A549 (cell line): ENCODE measurements at regions not wholly inside any gene's neighbourhood (a gene's known extent, or its start where the extent isn't known, plus 50 kb on each side); places are given as distances from the start of the nearest gene placed in this dataset.
A peak's percentile ranks its signal among the peaks of the same experiment; 100 is the strongest.

Experiments used
- ATAC-seq, 2 experiments: fragments of 200-7000 bp in 1 of 2; fragments of >200 bp in 1 of 2; cut with Nextera tagmentation in 1 of 2; cut with Tn5 transposase in 1 of 2; 3 replicates each; pipeline versions ENCODE4 v1.8.0 to v1.9.1; 2018 to 2020; ENCODE audit warnings: mild to moderate bottlenecking in 1 of 2, moderate library complexity in 1 of 2
- CTCF ChIA-PET: fragments of 300-600 bp; sonication (Branson Sonifier 250); formaldehyde crosslinking; extraction: SDS; loops from one replicate; lab custom pipeline; 2021; ENCODE audit warnings: antibody characterized with exemption, inconsistent platforms; lab: Yijun Ruan, JAX
- POLR2A ChIA-PET: fragments of 350-600 bp; formaldehyde crosslinking; extraction: SDS; loops from one replicate; lab custom pipeline; 2021; ENCODE audit warnings: antibody characterized with exemption, inconsistent platforms; lab: Yijun Ruan, JAX
- DNase-seq, 2 experiments: peaks; one replicate each; pipeline versions ENCODE4 v3.0.0 to v3.0.0-alpha.2; 2011 to 2016; ENCODE audit warnings: low read depth in 1 of 2, low spot score in 1 of 2
- FAIRE-seq: peaks from 2 replicates; lab custom pipeline; 2011; peaks lifted over from hg19 to GRCh38; lab: Jason Lieb, UNC
- H3K27ac ChIP-seq, 2 experiments: fragments of >200 bp; sonication (Bioruptor Twin); formaldehyde crosslinking; 3 replicates each; pipeline ENCODE4 v1.5.1; 2016 to 2017
- H3K4me1 ChIP-seq: fragments of >200 bp; sonication (Bioruptor Twin); formaldehyde crosslinking; 3 replicates; pipeline ENCODE4 v1.6.1; 2016
- H3K4me2 ChIP-seq: fragments of >200 bp; sonication (Bioruptor Twin); formaldehyde crosslinking; 3 replicates; pipeline ENCODE4 v1.6.1; 2016
- H3K4me3 ChIP-seq: fragments of >200 bp; sonication (Bioruptor Twin); formaldehyde crosslinking; 3 replicates; pipeline ENCODE4 v1.5.1; 2016
- H3K9me3 ChIP-seq: fragments of >200 bp; sonication (Bioruptor Twin); formaldehyde crosslinking; 3 replicates; pipeline ENCODE4 v1.6.1; 2016
- CBX8 ChIP-seq: fragments of 200-600 bp; sonication (generic); IDR thresholded peaks from 2 replicates; pipeline ENCODE4 v1.6.1; 2016
- CHD2 ChIP-seq: fragments of 150-350 bp; IDR thresholded peaks from 2 replicates; pipeline ENCODE4 v1.6.1; 2014; ENCODE audit warnings: low read length; ENCODE audit not compliant: partially characterized antibody
- CTCF ChIP-seq: fragments of >200 bp; sonication (Bioruptor Twin); formaldehyde crosslinking; IDR thresholded peaks from 3 replicates; pipeline ENCODE4 v1.5.1; 2016
- ELK1 ChIP-seq: fragments of 150-350 bp; IDR thresholded peaks from 2 replicates; pipeline ENCODE4 v1.6.1; 2014; ENCODE audit warnings: low read depth, mild to moderate bottlenecking, low read length
- ESRRA ChIP-seq: fragments of 150-350 bp; IDR thresholded peaks from 2 replicates; pipeline ENCODE4 v1.6.1; 2014; ENCODE audit warnings: mild to moderate bottlenecking, low read length, borderline replicate concordance
- FOSL2 ChIP-seq, 2 experiments: fragments of 450-650 bp in 1 of 2; fragments of >200 bp in 1 of 2; sonication (Bioruptor Twin) in 1 of 2; formaldehyde crosslinking; IDR thresholded peaks; 2 replicates each; pipeline versions ENCODE4 v1.5.0 to v1.6.1; 2016 to 2020; ENCODE audit warnings: mild to moderate bottlenecking in 1 of 2, moderate library complexity in 1 of 2
- FOXS1 ChIP-seq: fragments of 250-450 bp; sonication (Bioruptor Pico); IDR thresholded peaks from 2 replicates; pipeline ENCODE4 v1.5.0; 2020; ENCODE audit warnings: mild to moderate bottlenecking, moderate library complexity
- GATA3 ChIP-seq: IDR thresholded peaks from 2 replicates; pipeline ENCODE4 v1.6.1; 2012; ENCODE audit warnings: borderline replicate concordance
- HES2 ChIP-seq: fragments of >200 bp; sonication (Bioruptor Twin); formaldehyde crosslinking; IDR thresholded peaks from 2 replicates; pipeline ENCODE4 v1.6.1; 2016
- HEYL ChIP-seq: fragments of 250-450 bp; sonication (Bioruptor Pico); IDR thresholded peaks from 2 replicates; pipeline ENCODE4 v1.8.0; 2021; ENCODE audit warnings: mild to moderate bottlenecking, moderate library complexity
- HMGXB4 ChIP-seq: fragments of 250-450 bp; sonication (Bioruptor Pico); IDR thresholded peaks from 2 replicates; pipeline ENCODE4 v1.5.0; 2021; ENCODE audit warnings: mild to moderate bottlenecking, moderate library complexity, borderline replicate concordance
- HOXA7 ChIP-seq: fragments of 250-450 bp; sonication (Bioruptor Pico); IDR thresholded peaks from 2 replicates; pipeline ENCODE4 v1.5.0; 2020; ENCODE audit warnings: mild to moderate bottlenecking, moderate library complexity
- JUNB ChIP-seq: fragments of >200 bp; sonication (Bioruptor Twin); formaldehyde crosslinking; IDR thresholded peaks from 2 replicates; pipeline ENCODE4 v1.6.1; 2016
- KDM5A ChIP-seq: fragments of 200-600 bp; sonication (generic); IDR thresholded peaks from 2 replicates; pipeline ENCODE4 v1.6.1; 2016; ENCODE audit warnings: antibody characterized with exemption, mild to moderate bottlenecking
- PHF8 ChIP-seq: fragments of 200-600 bp; sonication (generic); IDR thresholded peaks from 2 replicates; pipeline ENCODE4 v1.6.1; 2016; ENCODE audit warnings: low read depth, mild to moderate bottlenecking, antibody characterized with exemption, moderate library complexity, borderline replicate concordance
- POLR2A ChIP-seq: IDR thresholded peaks from 2 replicates; pipeline ENCODE4 v1.6.1; 2012; ENCODE audit warnings: mild to moderate bottlenecking, low read length
- RCOR1 ChIP-seq: fragments of 150-350 bp; IDR thresholded peaks from 2 replicates; pipeline ENCODE4 v1.6.1; 2014; ENCODE audit warnings: antibody characterized with exemption, low read length, low read depth
- RNF2 ChIP-seq: fragments of 200-600 bp; sonication (generic); IDR thresholded peaks from 2 replicates; pipeline ENCODE4 v1.6.1; 2016; ENCODE audit warnings: low read depth, mild to moderate bottlenecking, antibody characterized with exemption, moderate library complexity, borderline replicate concordance
- SREBF2 ChIP-seq: fragments of 450-650 bp; IDR thresholded peaks from 2 replicates; pipeline ENCODE4 v1.6.1; 2014; ENCODE audit warnings: mild to moderate bottlenecking, moderate library complexity
- TP53 ChIP-seq: fragments of 250-450 bp; sonication (Bioruptor Pico); IDR thresholded peaks from 2 replicates; pipeline ENCODE4 v1.5.0; 2021; ENCODE audit warnings: mild to moderate bottlenecking, moderate library complexity
- ZFP36 ChIP-seq: fragments of 450-650 bp; IDR thresholded peaks from 2 replicates; pipeline ENCODE4 v1.6.1; 2014; ENCODE audit warnings: borderline replicate concordance; ENCODE audit not compliant: partially characterized antibody
- whole genome bisulfite sequencing: methylation state at CpG from one replicate; pipeline ENCODE4 v1.1.6; 2017; ENCODE audit errors: missing lambda C conversion rate; 5-methylcytosine and 5-hydroxymethylcytosine counted together

GRCh38 chr15:93173369-93173768 lies 84.4 kb upstream of the RGMA start:
- H3K4me3 ChIP-seq = no peak overlapping the region
- no peaks in the 10 kb centered on the region for H3K4me1 ChIP-seq
- POLR2A ChIA-PET = no interaction called here
- 3% methylated on average over 3 of the region's 3 CpGs for WGBS
- peaks cover 12% of the 10 kb centered on the region; the same call in 2 of the 3 replicates for H3K9me3 ChIP-seq
- CTCF ChIA-PET = interaction anchor here (1.4 to 1.5 kb wide), 2 partner anchors 10 to 11 kb away, joined by 3 to 5 read pairs; no protein-coding TSS in a partner anchor
- H3K4me2 ChIP-seq = no peak overlapping the region
- TF ChIP-seq FOXS1 (CRISPR knock-in tag) (no peak), HEYL (CRISPR knock-in tag) (no peak), CHD2 (no peak), ELK1 (no peak), GATA3 (no peak), ESRRA (no peak), POLR2A (no peak)
- TF ChIP-seq, all 56 proteins: peak for 0
- FAIRE-seq = no peak
- peak in 1 of 2 experiments; percentile 27 for DNase-seq
- peak; percentile 52 to 58; a peak in 3 of 6 replicates for ATAC-seq
- no peak overlapping the region for H3K27ac ChIP-seq

- DNase-seq = no peak
- FAIRE-seq = no peak
- no peak for ATAC-seq
- Histone ChIP-seq H3K4me2 (no peak overlapping the region), H3K4me3 (no peak overlapping the region), H3K9me3 (peaks cover 12% of the 10 kb centered on the region; the same call in 2 of the 3 replicates), H3K4me1 (no peaks in the 10 kb centered on the region), H3K27ac (no peak overlapping the region)
- ChIA-PET CTCF (interaction anchor here (0.8 to 1.0 kb wide), 2 partner anchors 84 to 136 kb away, joined by 3 to 4 read pairs; no protein-coding TSS in a partner anchor), POLR2A (no interaction called here)
- no peak for TF ChIP-seq HES2
- TF ChIP-seq ZFP36 = no peak
- no peak for TF ChIP-seq ELK1
- TF ChIP-seq KDM5A = no peak
- TF ChIP-seq CBX8 = no peak
- TF ChIP-seq ESRRA = no peak
- no peak for TF ChIP-seq HOXA7
- WGBS = 19% methylated on average over 3 of the region's 3 CpGs
These were observed 82.5 kb upstream of the RGMA start for GRCh38 chr15:93171476-93171875.

GRCh38 chr15:93170329-93170728 lies 81.3 kb upstream of the RGMA start:
- CTCF ChIA-PET = interaction anchor here (0.6 kb wide), 1 partner anchor 902 kb away, joined by 3 read pairs; no protein-coding TSS in a partner anchor
- POLR2A ChIA-PET = no interaction called here
- Histone ChIP-seq H3K27ac (no peak overlapping the region), H3K4me3 (no peak overlapping the region), H3K4me2 (no peak overlapping the region), H3K9me3 (peaks cover 12% of the 10 kb centered on the region; the same call in 2 of the 3 replicates), H3K4me1 (no peaks in the 10 kb centered on the region)
- FAIRE-seq (peak; percentile 13), DNase-seq (no peak), ATAC-seq (no peak)
- 8% methylated on average over 6 of the region's 6 CpGs for WGBS
- no peak for TF ChIP-seq RNF2
- no peak for TF ChIP-seq HEYL (CRISPR knock-in tag)
- no peak for TF ChIP-seq SREBF2
- TF ChIP-seq TP53 = no peak

- POLR2A ChIA-PET = no interaction called here
- ATAC-seq (no peak), FAIRE-seq (no peak)
These were observed 79.9 kb upstream of the RGMA start for GRCh38 chr15:93168910-93169309.

More at GRCh38 chr15:93168910-93169309, 79.9 kb upstream of the RGMA start:
- TF ChIP-seq HMGXB4 = no peak
- TF ChIP-seq RCOR1 = no peak
- TF ChIP-seq GATA3 = no peak
- TF ChIP-seq TP53 = no peak
- TF ChIP-seq HES2 = no peak
- no peak for TF ChIP-seq CTCF
- no peak for TF ChIP-seq PHF8
- TF ChIP-seq JUNB = no peak
- TF ChIP-seq FOSL2 (IDR thresholded peaks at IDR 0.05) = no peak
- no peak for TF ChIP-seq FOSL2 (CRISPR knock-in tag; IDR thresholded peaks at IDR 0.05)
- DNase-seq = no peak
- no peaks in the 10 kb centered on the region for H3K4me1 ChIP-seq
- no peak overlapping the region for H3K4me3 ChIP-seq
- H3K4me2 ChIP-seq = no peak overlapping the region
- whole genome bisulfite sequencing = 31% methylated on average over 2 of the region's 2 CpGs
- H3K9me3 ChIP-seq = peaks cover 10% of the 10 kb centered on the region; the same call in 2 of the 3 replicates
- CTCF ChIA-PET = no interaction called here
- no peak overlapping the region for H3K27ac ChIP-seq
